A673 (cell line): ENCODE measurements at regions not wholly inside any gene's neighbourhood (a gene's known extent, or its start where the extent isn't known, plus 50 kb on each side); places are given as distances from the start of the nearest gene placed in this dataset.

ENCODE experiments used
- CTCF ChIP-seq: fragments of 300-800, 200-600 bp; sonication (generic); conservative IDR thresholded peaks from 2 replicates; pipeline ENCODE4 v1.5.1; 2017; ENCODE audit warnings: low read depth, mild to moderate bottlenecking, antibody characterized with exemption, low read length, moderate library complexity, mixed read lengths
- EZH2 ChIP-seq: fragments of 200-600 bp; sonication (generic); IDR thresholded peaks from 2 replicates; pipeline ENCODE4 v1.6.1; 2017; ENCODE audit warnings: borderline replicate concordance, low read depth, mild to moderate bottlenecking, mixed read lengths, antibody characterized with exemption, low read length; ENCODE audit not compliant: poor library complexity, severe bottlenecking

GRCh38 chr4:151991001-151991883 lies 230.4 kb upstream of the GATB start:
- TF ChIP-seq CTCF (no peak), EZH2 (no peak)
